ENCODE measurements at regions not wholly inside any gene's neighbourhood (a gene's known extent, or its start where the extent isn't known, plus 50 kb on each side); places are given as distances from the start of the nearest gene placed in this dataset.

- TF ChIP-seq CTCF (IDR thresholded peaks at IDR 0.05): no peak
- TF ChIP-seq ZFX (IDR thresholded peaks at IDR 0.05; ENCODE audit: borderline replicate concordance): no peak
Observed at GRCh38 chrY:19628926-19629325, 115.6 kb downstream of the KDM5D start.
